D341Med (cell line): ENCODE measurements at regions not wholly inside any gene's neighbourhood (a gene's known extent, or its start where the extent isn't known, plus 50 kb on each side); places are given as distances from the start of the nearest gene placed in this dataset.

Source experiments
- DNase-seq: peaks from one replicate; pipeline ENCODE4 v3.0.0; 2012; ENCODE audit warnings: low spot score

- DNase-seq, result no peak
Observed at GRCh38 chr2:217407362-217407761, 547.5 kb upstream of the TNP1 start.

- DNase-seq, result no peak
Observed at GRCh38 chr2:217404236-217404760, 544.4 kb upstream of the TNP1 start.

DNA sequence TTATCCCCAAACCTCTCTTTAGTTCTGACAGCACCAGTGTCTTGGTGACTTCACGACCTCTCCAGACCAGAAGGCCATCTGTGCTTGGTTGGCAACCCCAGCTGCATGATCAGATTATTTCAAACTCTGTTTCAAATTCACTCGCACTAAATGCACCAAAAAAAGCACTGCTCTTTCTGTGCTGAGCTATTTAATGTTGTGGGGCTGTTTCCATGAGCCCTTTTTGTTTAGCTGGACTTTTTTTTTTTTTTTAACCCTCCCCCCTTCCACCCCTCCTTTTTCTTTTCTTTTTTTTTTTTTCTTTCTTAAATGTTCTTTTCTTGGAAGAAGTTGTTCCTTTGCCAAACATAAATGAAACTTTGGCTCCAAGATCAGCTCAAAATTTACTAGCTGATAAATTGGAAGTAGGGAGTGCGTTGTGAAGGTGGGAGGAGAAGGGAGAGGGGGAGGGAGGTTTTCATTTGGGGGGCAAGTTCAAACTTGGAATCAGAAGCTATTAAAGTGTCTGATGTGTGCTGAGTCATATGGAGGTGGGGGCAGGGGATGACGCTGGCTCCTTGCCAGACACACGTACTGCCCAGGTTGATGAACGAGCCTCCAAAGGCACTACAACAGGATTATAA is 543.0 kb upstream of the TNP1 start:
- DNase-seq, result no peak

- no peak for DNase-seq
Observed at GRCh38 chr2:217402144-217402543, 542.3 kb upstream of the TNP1 start.

DNA sequence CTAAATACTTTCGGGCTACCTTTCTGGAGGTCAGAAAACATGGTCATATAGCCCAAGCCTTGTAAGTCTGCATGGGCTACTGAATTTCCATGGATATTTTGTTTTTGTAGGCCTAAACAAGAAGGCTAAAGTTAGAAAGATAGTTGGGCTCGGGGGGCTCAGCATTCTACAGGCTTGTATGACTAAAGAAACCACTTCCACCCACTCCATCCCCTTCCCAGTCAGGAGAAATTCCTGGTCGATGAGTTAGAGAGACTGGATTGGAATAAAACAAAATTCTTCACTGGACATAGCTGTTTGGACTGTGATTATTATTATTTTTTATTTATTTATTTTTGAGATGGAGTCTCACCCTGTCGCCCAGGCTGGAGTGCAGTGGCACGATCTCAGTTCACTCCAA is 539.4 kb upstream of the TNP1 start:
- no peak for DNase-seq

GRCh38 chr2:217398860-217399259 is 539.0 kb upstream of the TNP1 start:
- DNase-seq, result no peak

- no peak for DNase-seq
Observed at GRCh38 chr2:217398101-217398500, 538.2 kb upstream of the TNP1 start.

DNA sequence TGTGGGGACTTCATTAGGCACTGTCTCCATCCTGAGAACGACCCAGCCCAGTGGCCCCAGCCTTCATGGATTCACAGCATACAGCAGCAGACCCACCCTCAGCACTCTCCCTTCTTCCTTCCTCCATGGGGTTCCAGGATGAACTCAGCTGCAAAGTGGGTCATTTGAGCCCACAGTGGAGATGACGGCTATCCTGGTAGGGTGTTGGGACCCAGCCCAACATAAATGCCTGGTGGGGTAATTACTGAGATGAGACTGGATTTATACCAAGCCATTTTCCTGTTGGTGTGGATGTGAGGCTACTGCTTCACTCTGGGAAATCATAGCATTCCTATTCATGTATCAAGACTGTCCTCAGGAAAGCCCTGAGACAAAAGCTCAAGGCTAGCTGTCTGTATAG is 536.7 kb upstream of the TNP1 start:
- DNase-seq, result no peak

DNA sequence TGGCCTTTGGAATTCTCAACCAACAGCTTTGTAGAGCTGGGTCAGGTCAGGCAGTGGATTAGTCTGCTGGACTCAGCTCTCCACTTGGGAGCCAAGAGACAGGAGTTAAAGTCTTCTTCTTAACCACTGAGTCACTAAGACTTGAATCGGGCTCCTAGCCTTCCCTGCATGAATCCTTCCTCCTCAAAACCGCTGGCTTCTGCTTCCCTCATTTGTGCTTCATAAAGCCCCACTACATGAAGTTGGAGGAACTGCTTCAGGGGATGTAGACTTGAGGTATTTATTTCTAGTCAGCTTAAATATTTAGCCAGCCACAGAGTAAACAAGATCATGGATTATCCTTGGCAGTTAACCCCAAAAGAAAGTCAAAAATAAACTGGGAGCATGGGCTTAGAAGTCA is 536.3 kb upstream of the TNP1 start:
- DNase-seq, result no peak

- DNase-seq, result no peak
Observed at GRCh38 chr2:217394510-217395351, 534.9 kb upstream of the TNP1 start.

GRCh38 chr2:217393585-217394032 is 533.7 kb upstream of the TNP1 start:
- no peak for DNase-seq

- DNase-seq, result no peak
Observed at GRCh38 chr2:217392930-217393584, 533.2 kb upstream of the TNP1 start.

DNA sequence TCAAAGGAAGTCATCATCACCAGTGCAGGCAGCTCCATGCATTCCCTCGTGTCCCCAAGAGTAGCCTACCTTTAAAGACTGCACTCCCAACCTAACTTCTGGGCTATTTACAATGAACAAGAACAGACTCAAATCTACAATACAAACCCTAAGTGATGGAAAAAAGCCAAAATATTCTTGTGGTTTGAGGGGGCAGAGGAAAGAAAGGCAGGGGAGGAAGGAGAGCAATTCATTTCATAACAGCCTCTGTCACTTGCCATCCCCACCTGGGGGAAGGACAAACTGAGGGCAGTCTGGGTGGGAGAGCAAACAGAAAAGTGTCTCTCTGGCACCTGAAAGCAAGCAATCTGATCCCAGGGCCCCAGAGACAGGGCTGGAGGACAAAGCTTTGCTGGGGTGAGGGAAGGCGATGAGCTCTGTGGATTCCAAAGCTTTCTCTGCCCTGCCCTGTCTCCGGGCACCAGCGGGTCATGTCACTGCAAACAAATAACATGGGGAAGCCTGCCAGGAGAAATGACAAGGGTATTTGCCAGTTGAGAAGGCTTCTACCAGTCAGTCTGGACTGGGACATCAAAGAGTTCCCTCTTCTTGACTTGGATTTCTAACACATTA is 528.0 kb upstream of the TNP1 start:
- DNase-seq, result no peak

GRCh38 chr2:217386041-217386440 is 526.2 kb upstream of the TNP1 start:
- DNase-seq, result no peak

DNA sequence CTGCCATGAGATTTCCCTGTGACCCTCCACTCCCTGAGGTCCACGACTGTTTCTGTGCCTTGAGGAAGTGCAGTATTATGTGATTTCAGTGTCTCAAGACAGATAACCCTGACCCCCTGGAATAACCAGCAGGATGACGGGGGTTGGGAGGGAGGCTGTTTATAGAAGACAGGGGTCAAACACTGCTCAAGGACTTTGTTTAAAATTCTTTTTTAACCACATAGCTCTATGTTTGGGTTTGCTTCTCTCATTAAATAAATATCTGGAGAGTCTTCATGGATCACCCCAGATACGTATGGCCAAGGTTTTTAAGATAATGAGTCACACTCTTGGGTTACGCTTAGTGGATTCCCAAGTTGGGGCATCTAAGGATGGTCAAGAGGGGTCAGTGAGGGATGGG is 523.8 kb upstream of the TNP1 start:
- no peak for DNase-seq

DNA sequence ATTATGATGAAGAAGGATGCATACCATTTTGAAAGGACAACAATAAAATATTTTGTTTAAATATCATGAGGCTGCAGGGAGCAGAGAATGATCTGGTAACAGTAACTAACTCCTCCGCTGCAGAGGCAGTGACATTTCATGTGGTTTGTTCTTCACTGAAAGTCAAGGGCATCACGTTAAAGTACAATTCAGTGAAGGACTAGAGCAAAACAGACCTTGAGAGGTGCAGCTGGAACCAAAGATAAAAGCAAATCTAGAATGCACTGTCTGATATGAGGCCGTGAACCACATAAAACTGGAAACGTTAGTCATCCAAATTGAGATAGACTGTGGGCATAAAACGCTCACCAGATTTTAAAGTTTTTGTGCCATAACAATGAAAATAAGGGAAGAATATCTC is 522.9 kb upstream of the TNP1 start:
- DNase-seq, result no peak

- DNase-seq, result no peak
Observed at GRCh38 chr2:217379807-217380206, 519.9 kb upstream of the TNP1 start.

GRCh38 chr2:217372794-217373193 is 512.9 kb upstream of the TNP1 start:
- DNase-seq, result no peak

DNA sequence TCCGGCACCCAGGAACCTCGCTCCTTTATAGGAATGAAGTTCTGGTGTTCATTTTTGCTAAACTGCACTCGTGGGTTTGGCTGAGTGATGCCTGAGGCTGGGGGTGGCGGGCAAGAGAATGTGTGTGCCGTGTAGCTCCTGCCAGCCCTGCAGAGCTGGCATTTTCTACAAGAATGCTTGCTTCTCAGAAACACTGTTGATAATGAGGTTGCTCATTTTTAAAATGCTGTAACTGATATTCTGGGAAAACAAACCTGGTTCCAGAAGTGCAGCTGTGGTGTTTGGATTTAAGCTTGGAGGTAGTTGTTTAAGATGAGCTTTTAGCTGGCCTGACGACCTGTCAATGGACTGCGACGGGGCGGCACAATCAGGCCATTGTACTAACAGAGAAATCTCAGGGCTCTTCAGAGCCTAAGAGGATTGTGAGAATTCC is 511.9 kb upstream of the TNP1 start:
- DNase-seq, result no peak

DNA sequence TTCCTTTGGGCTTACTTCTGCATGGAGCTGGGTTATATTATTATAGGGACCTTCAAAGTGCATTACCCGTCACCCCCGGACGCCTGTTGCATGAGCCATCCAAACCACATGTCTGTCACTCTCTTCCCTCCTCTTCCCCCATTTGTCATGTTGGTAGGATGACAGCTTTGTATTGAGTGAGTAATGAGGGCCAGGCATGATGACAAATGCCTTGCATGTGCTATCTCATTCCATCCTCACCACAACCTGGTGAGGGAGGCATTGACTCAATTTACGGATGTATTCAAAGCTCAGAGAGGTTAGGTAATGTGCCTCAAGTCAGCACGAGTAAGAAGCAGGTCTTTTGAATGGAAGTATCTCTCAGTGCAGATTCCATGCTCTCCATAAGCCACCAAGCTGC is 510.5 kb upstream of the TNP1 start:
- DNase-seq, result no peak

- DNase-seq, result no peak
Observed at GRCh38 chr2:217367464-217367863, 507.6 kb upstream of the TNP1 start.

DNA sequence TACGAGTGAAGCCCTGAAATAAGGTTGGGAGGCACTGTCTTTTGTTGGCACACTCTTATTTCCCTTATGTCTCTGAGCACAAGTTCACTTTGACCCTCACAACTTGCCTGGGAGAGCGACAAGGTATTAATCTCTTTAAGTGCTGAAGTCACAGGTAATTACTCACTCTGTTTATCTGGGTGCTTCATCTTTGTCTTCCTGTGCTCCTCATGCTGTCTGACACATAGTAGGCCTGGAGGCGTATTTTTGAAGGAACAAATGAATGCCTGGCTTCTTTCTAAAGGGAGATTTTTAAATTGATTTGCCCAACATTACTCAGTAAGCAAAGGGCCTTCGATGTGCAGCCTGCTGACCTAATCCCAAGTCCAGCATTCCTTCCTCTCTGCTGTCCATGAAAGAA is 507.1 kb upstream of the TNP1 start:
- DNase-seq, result no peak
